GM19324 (cell line): ENCODE measurements at regions not wholly inside any gene's neighbourhood (a gene's known extent, or its start where the extent isn't known, plus 50 kb on each side); places are given as distances from the start of the nearest gene placed in this dataset.

ENCODE experiments used
- ATAC-seq: cut with Tn5 transposase; IDR thresholded peaks from one replicate; pipeline ENCODE4 v1.9.1; 2021; ENCODE audit warnings: mild to moderate bottlenecking, moderate library complexity; ENCODE audit not compliant: unreplicated experiment, low FRiP score

DNA sequence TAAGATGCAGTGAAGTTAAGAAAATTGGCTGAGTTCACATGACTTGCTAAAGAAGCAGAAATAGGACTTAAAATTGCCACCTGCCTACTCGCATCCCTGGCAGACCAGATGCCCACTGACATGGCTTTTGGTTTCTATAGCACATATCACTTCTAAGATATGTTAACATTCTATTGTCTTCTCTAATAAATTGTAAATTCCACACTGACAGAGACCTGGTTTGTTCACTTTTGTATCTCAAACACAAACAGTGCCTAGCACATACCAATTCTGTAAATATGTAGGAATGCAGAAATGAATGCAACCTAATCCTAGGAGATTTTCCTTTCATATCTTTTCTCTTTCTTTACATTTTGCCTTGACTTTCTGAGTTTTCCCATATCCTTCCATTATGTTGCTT, 1047.6 kb downstream of the AACS start:
- no peak for ATAC-seq

DNA sequence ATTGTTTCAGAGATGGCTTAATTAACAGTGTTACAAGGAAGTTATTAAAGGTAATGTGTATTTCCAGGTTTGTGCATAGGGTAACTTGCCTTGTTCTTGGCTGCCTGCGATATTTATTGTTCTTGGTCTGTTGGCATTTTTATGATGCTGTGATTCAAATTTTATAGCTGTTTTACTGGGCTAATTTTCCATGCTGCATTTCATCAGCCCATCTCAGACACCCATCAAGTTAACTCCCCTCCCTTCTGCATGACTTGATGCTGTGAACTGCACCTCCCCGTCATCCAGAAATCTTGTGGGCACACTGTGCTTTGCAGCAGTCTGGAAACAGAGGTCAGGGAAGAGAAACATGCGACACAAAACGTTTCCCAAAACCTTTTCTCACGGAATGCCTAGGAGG, 1049.2 kb downstream of the AACS start:
- ATAC-seq, result no peak

DNA sequence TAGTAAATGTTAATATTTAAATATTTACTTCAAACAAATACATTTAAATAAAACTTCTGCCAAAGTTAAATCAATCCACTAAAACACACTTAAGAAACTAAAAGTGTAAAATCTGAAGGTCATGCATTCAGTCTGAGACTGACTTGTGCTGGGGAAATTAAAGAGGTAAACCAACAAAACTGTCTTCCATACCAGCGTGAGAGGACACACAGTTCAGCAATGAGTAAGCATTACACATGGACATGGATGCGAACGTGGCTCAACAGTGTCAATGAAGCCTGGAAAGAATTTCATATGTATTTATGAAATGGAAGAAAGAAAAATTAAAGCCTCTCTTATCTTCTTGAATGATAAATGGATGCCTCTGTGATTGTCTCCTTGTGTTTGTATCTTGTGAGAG, 1052.3 kb downstream of the AACS start:
- no peak for ATAC-seq

DNA sequence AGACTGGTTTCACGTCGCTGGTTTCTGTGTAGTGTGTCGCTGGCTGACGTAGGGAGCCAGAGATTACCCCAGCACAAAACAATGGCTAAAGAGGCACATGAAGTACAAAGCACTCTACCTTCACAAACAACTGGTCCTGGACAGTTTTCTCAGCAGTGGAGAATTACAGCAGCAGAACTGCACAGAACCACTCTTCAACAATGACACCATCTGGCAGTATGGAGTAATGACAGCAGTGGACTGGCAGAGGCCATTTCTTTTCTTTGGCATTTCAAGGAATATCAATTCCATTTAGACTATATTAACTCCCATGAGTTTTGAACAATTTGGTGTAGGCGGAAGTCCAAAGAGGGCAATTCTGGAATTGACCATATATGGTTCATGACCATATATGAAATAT, 1074.1 kb downstream of the AACS start:
- ATAC-seq, result no peak

DNA sequence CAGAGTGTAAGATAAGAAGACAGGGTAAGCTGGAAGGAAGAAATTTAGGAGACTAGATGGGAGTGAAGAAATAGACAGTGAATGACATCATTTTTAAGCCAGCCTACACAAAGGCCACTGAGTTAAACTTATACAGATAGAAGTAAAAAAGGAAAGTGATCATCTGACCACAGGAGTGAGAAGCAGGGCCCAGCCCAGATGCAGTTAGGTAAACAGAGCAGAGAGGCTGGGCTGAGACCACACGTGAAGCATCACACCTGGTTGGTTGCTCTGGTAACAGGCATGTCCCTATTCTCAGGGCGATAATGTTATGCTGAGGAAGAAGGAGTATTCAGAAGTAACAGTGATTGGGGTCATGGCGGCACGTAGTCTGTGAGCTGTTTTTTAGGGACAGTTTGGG, 1079.4 kb downstream of the AACS start:
- ATAC-seq, result no peak

DNA sequence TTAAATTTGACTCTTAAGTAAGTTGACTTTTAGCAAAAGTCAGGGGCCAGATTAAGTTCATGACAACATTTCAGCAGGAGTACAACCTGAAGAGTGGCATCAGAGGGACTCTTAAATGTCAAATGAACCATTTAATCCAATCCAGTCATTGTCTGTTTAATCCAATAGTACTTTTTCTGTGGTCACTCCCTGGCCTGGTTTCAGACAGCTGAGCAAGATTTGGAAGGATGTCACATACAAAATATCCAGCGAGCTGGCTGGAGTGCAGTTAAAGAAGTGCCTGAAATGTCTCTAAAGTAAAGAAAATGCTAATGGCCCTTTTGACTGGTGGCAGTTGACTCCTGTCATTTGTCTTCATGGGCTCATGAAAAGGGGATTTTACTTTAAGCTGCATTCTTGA, 1082.1 kb downstream of the AACS start:
- no peak for ATAC-seq

DNA sequence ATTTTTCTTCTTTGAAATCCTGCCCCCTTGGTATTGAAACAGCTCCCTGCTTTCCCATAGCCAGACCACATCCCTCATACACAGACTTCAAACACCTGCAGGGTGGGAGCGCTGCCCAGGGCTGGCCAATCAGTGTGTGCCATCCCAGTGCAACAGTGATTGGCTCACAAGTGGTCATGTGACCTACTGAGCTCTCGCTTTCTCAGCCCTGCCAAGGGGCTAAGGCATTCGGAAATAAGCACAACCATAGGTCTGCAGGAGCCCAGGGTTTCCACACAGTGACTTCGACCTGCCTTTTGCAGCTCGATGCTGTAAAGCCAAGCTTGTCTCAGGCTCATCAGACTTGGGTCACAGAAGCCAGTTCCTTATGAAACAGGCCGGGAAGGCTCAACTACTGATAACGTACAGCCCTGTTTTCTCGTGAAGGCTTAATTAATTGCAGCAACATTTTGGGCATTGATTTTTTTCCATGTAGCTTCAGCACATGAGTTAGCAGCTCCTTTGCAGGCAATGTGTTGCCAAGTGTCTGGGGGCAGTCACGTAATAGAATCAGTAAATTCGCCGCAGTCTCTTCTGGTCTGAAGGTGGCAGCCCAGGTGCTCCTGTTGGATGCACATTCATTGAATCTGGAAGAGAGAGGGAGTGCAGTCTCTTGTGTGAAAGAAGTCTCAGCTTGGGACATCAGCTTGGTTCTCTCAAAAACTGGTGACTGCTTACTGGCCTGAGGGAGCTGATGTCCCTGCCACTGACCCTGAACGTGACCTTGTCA, 1091.8 kb downstream of the AACS start:
- ATAC-seq, result no peak

DNA sequence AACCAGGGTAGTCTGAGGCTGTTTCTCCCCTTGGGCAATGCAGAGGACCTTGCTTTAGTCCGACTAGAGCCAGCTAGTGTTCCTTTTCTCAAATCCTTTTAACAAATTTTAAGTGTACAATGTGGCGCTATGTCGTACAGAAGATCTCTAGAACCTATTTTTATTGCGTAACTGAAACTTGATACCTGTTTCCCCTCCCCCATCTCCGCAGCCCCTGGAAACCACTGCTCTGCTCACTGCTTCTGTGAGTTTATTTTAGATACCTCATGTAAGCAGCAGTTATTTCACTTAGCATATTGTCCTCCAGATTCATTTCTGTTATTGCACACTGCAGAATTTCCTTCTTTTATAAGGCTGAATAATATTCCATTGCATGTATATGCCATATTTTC, 1092.3 kb downstream of the AACS start:
- no peak for ATAC-seq

DNA sequence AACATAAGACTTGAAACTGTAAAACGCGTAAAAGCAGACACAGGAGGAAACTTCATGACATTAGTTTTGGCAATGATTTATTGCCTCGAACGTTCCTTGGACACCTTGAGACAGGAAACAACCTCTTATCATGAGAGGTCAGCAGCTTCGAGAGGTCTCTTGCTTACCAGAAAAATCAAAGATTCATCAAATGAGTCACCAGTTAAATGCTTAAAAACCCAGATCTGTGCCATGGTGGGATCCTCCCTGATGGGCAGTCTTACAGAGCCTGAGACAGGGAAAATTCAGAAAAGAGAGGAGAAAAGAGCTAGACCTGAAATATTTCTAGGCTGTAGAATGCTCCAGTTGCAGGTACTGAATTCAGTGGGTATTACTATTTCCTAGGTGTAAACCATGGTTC, 1093.9 kb downstream of the AACS start:
- ATAC-seq, result no peak

DNA sequence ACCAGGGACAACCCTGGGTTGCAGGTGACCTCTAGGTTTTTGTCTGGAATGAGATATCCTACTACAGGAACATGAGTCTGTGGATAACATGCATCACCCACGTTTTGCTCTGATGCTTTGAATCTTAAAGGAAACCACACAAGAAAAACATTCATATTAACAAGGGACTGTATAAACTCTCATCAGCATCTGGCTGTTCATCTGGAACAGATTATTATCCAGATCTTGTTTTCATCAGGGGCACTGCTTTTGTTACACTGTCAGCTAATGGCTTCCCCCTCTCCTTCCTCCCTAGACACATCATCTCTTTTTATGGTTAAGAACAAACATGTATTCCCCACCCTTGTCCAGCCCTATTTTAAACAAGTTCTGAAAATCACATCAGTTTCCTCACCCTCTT, 1095.7 kb downstream of the AACS start:
- ATAC-seq, result no peak

DNA sequence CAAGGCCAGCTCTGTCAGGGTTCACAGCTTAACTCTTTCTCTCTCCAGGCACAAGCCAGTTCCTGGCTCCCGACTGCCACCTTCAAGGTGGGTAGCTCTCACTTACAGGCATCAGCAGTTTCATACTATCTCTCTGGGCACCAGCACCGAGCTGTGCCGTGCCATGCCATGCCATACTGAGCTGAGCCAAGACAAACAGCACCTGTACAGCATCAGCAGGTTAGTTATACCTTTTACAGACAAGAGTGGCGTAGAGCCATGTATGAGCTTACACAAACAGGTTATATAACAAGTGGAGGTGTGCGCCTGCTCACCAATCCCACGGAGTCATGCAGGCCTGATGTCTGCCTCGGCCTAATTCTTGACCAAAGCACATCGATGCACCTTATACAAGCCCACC, 1098.7 kb downstream of the AACS start:
- no peak for ATAC-seq

DNA sequence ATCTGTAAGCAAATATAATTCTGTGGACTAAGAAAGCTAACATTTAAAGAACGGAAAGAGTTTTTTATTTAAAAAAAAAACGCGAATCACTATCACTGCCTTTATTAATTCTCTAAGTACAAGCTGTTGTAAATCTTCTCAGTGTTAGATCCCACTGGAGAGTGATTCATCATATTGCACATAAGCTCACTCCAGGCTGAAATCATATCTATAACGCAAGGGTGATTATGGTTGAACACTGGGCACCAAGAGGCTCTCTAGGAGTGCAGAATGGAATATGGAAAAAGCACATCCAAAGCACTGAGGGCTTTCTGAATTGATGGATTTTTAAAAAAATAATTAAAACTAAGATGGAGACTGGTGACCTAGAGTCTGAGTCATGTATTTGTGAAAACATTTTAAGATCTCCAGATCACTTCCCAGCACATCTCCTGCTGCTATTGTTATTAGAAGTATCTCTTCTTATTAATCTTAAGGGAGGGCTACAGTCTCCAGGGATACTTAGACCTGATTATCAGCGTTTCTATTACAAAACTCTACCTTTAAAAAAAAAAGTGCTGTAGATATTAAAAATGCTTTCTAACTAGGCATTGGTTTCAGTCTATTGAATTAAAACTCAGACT, 1106.8 kb downstream of the AACS start:
- no peak for ATAC-seq

DNA sequence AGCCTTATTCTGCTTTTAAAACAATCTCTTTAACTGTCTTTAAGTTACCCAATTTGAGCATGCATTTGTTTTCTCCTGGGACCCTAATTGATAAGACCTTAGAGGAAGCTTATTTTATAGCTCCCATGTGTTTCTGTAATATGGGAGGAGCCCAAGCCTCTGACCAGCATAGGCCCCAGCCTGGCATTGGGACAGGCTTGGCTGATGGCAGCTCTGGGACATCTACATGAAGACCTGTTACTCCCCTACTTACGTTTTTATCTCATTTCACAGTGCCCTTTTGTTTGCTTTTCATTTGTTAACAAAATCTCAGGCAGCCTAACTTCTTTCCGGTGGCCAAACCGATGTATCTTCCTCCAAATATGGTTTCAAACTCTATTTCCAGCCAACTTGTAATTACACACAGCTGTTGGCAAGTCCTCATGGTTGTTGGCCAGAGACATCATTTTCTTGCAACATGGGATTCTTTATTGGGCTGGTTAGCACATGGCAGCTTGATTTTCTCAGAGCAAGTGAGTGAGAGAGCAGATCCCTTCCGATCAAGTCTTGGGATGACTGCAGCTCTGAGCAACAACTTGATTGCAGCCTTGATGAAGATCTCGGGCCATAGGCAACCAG, 1117.5 kb downstream of the AACS start:
- no peak for ATAC-seq

DNA sequence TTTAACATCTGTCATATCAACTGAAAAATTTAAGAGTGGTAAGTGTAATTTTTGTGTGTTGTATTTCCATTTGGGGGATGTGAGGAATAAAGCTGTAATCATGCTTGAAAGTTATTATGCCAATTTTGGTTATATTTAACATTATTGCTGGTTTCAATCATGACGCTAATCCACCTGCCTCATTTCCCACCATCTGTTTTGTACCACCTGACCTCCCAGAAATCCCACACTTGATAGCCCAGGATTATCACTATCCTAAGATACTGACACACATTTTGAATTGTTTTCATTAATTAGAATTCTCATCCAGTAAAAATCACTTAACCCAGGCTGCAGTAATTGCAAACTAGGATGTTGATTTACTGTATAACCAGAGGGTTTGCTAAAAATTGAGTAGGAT, 1119.8 kb downstream of the AACS start:
- no peak for ATAC-seq

DNA sequence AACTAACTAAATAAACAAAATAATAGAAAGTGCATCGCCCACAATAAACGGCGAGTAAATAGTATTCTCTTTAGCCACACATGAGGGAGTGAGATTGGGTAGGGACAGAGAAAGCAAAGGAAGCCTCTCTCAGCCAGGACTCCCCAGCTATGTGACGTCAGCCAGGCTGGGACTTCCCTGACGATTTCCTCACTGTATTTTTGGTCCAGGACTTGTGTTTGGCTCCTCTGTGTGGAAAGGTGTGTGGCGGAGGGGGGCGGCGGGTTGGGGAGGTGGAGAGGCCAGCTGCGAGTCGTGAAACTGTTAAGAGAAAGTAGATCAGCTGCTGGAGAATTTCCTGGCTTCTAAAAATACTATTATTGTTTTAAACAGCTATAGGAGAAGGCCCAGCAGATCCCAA, 1124.6 kb downstream of the AACS start:
- ATAC-seq, result no peak

DNA sequence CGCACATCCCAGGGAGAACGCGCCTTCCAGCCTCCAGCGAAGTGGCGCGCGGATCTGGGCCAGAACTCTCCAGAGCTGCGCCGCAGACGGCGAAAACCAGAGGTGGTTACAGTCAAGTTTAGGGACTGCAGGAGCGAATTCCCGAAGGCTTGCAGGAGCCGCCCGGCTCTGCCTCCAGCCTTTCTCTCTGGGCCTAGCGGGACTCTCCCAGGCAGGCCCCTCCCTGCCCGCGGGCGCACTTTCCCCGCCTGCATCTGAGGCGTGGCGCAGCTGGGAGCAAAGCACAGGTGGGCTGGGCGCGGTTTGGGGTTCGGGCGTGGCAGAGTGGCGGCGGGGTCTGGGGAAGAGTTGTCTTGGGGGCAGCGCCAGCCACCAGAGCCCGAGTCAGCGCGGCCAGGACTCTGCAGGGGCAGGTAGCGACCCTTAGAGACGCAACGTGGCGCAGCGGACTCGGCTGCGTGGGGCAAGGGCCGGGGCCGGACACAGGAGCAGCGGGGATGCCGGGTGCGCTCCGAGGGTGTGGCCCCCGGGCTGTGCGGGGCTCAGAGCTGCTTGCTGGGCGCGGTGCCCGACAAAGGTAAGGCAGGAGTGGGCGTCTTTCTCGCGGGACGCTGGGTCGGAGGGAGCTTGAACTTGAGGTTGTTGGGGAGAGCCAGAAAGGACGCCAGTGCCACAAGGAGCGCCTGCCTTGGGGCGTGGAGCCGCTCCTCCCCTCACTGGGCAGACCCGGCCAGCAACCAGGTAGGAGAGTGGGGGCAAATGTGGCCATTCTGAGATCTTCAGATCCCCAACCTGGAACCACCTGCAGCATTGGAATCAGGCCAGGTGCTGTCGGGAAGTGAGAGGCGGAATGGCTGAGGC, 1126.0 kb downstream of the AACS start:
- no peak for ATAC-seq

DNA sequence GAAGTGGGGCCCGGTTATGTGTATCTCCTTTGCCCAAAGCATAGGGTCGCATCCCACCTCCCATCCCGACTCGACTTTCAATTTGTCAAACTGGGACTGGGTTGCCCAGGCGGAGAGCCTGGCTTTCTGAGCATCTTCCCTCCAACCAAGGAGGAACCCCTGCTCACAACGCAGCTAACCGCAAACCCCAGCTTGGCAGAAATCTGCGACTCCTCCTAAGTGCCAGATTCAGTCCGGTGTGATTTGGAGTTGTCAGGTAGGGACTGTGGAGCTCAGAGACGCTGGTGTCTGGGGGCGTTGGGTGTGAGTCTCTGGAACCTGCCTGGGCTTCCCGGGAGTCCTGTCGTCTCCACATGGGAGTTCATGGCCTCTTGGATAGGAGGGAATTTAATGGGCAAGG, 1126.7 kb downstream of the AACS start:
- ATAC-seq, result no peak

DNA sequence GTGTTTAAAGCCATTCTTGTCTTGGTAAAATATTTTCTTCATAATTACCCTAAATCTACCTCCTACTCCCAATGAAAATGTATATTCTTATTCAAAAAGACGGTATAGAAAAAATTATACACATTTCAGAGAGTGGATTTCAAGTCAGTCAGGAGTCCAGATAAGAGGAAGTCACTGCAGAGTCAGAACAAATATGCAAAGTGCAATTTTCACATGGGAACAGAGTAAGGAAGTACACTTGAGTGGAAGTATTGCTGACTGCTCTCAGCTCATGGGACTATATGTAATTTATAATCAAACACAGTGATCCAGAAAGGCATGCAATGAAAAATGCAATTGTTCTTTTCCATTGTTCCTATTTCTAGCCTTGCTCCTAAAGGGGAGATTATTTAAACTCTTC, 1128.0 kb downstream of the AACS start:
- ATAC-seq, result no peak

DNA sequence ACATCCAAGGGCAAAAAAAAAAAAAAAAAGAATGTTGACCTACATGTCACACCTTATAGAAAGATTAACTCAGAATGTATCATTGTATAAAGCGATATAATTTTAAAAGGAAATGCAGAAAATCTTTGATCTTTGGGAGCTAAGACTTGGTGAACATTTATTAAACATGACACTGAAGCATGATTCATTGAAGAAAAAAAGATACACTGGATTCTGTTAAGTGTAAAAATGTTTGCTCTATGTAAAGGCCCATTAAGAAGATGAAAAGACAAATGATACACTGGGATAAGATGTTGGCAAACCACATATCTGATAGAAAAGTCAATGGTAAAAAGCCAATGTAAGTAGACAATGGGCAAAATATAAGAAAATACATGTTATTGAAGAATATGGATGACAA, 1131.0 kb downstream of the AACS start:
- no peak for ATAC-seq

DNA sequence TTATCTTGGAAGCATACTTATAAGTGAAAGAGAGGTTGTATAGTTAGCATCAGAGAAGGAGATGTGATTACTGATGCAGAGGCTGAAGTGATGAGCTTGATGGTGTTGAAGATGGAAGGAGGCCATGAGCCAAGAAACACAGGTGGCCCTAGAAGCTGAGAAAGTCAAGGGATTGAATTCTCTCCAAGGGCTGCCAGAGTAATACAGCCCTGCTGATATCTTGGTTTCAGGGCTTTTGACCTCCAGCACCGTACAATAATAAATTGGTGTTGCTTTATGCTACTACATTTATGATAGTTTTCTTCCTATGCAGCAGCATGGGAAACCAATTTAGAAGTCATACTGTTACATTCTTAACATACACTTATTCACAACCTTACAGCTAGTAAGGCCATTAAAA, 1133.3 kb downstream of the AACS start:
- ATAC-seq, result no peak
